Osteoblast (primary cell): ENCODE measurements at regions not wholly inside any gene's neighbourhood (a gene's known extent, or its start where the extent isn't known, plus 50 kb on each side); places are given as distances from the start of the nearest gene placed in this dataset.

Experiments used
- DNase-seq: peaks from one replicate; pipeline ENCODE4 v3.0.0; 2011; ENCODE audit warnings: low spot score, mixed read lengths; ENCODE audit not compliant: insufficient read length; ENCODE audit errors: missing footprints
- H2AFZ ChIP-seq: 2 replicates; pipeline ENCODE4 v1.6.0; 2011; ENCODE audit warnings: mild to moderate bottlenecking, low read length
- H3K27ac ChIP-seq: 2 replicates; pipeline ENCODE4 v1.5.1; 2011; ENCODE audit warnings: mild to moderate bottlenecking, low read depth, low read length, moderate library complexity
- H3K27me3 ChIP-seq: 2 replicates; pipeline ENCODE4 v1.6.0; 2012; ENCODE audit warnings: mild to moderate bottlenecking, control low read depth, inconsistent platforms, low read length, moderate library complexity; ENCODE audit not compliant: insufficient read depth
- H3K36me3 ChIP-seq: 2 replicates; pipeline ENCODE4 v1.5.1; 2011; ENCODE audit warnings: mild to moderate bottlenecking, low read length, control low read depth, moderate library complexity; ENCODE audit not compliant: insufficient read depth
- H3K4me1 ChIP-seq: 2 replicates; pipeline ENCODE4 v1.5.1; 2011; ENCODE audit warnings: mild to moderate bottlenecking, low read length, control low read depth, moderate library complexity; ENCODE audit not compliant: insufficient read depth
- H3K4me2 ChIP-seq: 2 replicates; pipeline ENCODE4 v1.6.0; 2011; ENCODE audit warnings: mild to moderate bottlenecking, low read length; ENCODE audit not compliant: insufficient read depth
- H3K4me3 ChIP-seq: fragments of 200-600 bp; sonication (generic); 3 replicates; pipeline ENCODE4 v1.5.1; 2012; ENCODE audit warnings: mild to moderate bottlenecking, low read length, inconsistent platforms; ENCODE audit not compliant: insufficient read depth
- H3K79me2 ChIP-seq: 2 replicates; pipeline ENCODE4 v1.6.0; 2012; ENCODE audit warnings: mild to moderate bottlenecking, low read length, control low read depth, inconsistent platforms; ENCODE audit not compliant: insufficient read depth
- H3K9me3 ChIP-seq: 2 replicates; pipeline ENCODE4 v1.5.1; 2011; ENCODE audit warnings: low read depth, low read length, control low read depth
- H4K20me1 ChIP-seq: 2 replicates; pipeline ENCODE4 v1.6.0; 2012; ENCODE audit warnings: mild to moderate bottlenecking, low read length, control low read depth; ENCODE audit not compliant: insufficient read depth
- CTCF ChIP-seq: IDR thresholded peaks from 2 replicates; pipeline ENCODE4 v1.5.1; 2011; ENCODE audit warnings: mild to moderate bottlenecking, low read depth, low read length, moderate library complexity; ENCODE audit errors: extremely low read depth

DNA sequence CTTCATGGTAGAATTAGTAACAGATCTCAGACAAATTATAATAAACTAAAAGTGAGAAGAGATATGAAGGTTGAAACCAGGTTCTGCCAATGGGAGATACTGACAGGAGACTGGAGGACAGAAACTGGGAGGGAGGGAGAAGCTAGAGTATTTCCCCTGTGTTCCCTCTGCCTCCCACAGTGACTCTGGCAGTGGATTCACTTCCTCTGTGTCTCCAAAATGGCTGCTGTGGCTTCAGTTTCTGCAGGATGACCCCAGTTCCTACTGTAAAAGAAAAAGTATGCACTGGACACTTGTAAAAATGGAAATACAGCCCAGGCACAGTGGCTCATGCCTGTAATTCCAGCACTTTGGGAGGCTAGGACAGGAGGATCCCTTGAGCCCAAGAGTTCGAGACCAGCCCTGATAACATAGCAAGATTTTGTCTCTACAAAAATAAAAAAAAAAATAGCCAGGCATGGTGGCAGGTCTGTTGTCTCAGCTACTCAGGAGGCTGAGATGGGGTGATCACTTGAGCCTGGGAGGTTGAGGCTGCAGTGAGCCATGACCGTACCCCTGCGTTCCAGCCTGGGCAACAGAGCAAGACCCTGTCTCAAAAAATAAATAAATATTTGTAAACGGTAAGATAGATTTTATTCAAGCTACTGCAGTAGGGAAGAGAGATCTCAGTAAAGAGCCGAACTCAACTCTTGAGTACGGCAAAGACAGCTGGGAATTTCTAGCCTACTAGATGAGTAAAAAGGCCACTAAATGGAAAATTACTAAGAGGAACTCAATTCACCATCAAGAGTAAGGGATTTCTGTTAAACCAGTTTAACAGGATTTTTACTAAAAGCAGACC lies 156.6 kb upstream of the TRIM24 start:
- Histone ChIP-seq H3K27me3 (no peaks in the 10 kb centered on the region), H4K20me1 (no peaks in the 10 kb centered on the region), H3K4me2 (no peak overlapping the region), H3K27ac (no peak overlapping the region), H3K4me3 (no peak overlapping the region), H3K4me1 (no peaks in the 10 kb centered on the region), H2AFZ (no peak overlapping the region), H3K9me3 (no peaks in the 10 kb centered on the region), H3K36me3 (no peaks in the 10 kb centered on the region), H3K79me2 (no peaks in the 10 kb centered on the region)
- DNase-seq, result no peak
- TF ChIP-seq CTCF, result no peak

DNA sequence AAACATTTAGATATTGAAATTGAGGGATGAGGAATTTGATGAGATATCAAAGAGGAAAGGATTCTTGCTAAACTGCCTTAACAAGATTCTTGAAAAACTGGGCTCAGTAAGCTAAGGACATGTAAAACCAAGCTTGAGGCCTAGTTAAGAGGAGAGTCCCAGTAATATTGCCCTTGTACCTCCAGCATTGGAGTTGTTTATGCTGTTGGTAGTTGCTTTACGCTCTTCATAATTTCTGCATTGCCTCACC lies 156.1 kb upstream of the TRIM24 start:
- H3K4me1 ChIP-seq, result no peaks in the 10 kb centered on the region
- no peak for TF ChIP-seq CTCF
- no peak overlapping the region for H3K4me2 ChIP-seq
- no peaks in the 10 kb centered on the region for H3K79me2 ChIP-seq
- H4K20me1 ChIP-seq, result no peaks in the 10 kb centered on the region
- no peaks in the 10 kb centered on the region for H3K36me3 ChIP-seq
- no peak for DNase-seq
- no peak overlapping the region for H2AFZ ChIP-seq
- no peaks in the 10 kb centered on the region for H3K9me3 ChIP-seq
- H3K27ac ChIP-seq, result no peak overlapping the region
- H3K27me3 ChIP-seq, result no peaks in the 10 kb centered on the region
- H3K4me3 ChIP-seq, result no peak overlapping the region

DNA sequence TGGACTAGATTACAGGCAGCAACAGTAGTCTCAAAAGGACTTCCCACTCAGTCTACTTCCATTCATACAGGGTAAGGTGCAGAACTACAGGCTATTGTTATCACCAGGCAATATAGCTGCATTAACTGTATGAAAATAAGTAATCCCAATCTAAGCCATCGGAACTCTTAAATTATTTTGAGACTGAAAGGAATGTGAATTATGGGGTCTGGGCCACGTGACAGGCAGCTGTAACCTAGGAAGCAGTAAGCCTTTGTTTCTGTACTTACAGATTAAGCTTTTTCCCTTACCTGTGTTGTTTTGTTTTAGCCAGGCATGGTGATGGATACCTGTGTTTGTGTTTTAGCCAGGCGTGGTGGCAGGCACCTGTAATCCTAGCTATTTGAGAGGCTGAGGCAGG lies 152.4 kb upstream of the TRIM24 start:
- H4K20me1 ChIP-seq, result no peaks in the 10 kb centered on the region

GRCh38 chr7:138308136-138308535 lies 151.9 kb upstream of the TRIM24 start:
- no peak overlapping the region for H3K4me3 ChIP-seq
- no peaks in the 10 kb centered on the region for H4K20me1 ChIP-seq
- H3K27ac ChIP-seq, result no peak overlapping the region
- no peak overlapping the region for H2AFZ ChIP-seq
- no peaks in the 10 kb centered on the region for H3K36me3 ChIP-seq
- no peak for TF ChIP-seq CTCF
- no peaks in the 10 kb centered on the region for H3K27me3 ChIP-seq
- H3K9me3 ChIP-seq, result no peaks in the 10 kb centered on the region
- no peaks in the 10 kb centered on the region for H3K79me2 ChIP-seq
- no peaks in the 10 kb centered on the region for H3K4me1 ChIP-seq
- no peak for DNase-seq
- no peak overlapping the region for H3K4me2 ChIP-seq

More for the DNA sequence above, 152.4 kb upstream of the TRIM24 start:
- Histone ChIP-seq H3K4me2 (no peak overlapping the region), H3K79me2 (no peaks in the 10 kb centered on the region), H2AFZ (no peak overlapping the region), H3K36me3 (no peaks in the 10 kb centered on the region), H3K4me3 (no peak overlapping the region), H3K27me3 (no peaks in the 10 kb centered on the region), H3K9me3 (no peaks in the 10 kb centered on the region), H3K27ac (no peak overlapping the region), H3K4me1 (no peaks in the 10 kb centered on the region)
- TF ChIP-seq CTCF, result no peak
- no peak for DNase-seq
